ENCODE measurements at regions not wholly inside any gene's neighbourhood (a gene's known extent, or its start where the extent isn't known, plus 50 kb on each side); places are given as distances from the start of the nearest gene placed in this dataset.
"Not testable (repeated sequence)": the region's sequence is repeated elsewhere in the genome, so short reads cannot be mapped to it uniquely, and the experiment has no call there.

DNA sequence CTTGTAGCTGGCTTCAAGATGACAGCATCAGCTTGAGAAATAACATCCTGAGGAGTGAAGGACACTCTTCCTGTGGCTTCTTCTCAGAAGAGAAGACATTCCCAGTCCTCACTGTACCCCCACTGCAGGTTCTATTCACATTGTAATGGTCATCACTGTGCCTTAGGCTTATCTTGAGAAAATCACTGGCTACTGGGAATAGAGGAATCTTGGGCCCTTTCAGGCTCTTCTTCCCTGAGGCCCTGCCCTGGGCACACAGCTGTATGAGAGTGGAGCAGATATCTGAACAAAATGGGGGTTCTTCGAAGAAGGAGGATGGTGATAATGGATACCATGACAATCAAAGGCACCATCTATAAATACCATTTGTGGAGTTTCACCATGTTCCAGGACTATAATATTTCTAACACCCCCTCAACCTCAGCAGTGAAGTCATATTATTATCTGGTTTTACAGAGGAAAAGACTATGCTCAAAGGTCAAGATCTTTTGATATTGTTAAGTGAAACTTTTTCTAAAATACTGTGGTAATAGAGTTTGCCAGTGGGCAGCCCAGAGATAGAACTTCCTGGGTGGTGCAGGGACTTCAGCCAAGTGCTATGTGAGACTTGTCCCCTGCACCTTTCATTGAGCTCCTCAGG lies 143.1 kb upstream of the KCNE2 start:
- DNase-seq: no peak

DNA sequence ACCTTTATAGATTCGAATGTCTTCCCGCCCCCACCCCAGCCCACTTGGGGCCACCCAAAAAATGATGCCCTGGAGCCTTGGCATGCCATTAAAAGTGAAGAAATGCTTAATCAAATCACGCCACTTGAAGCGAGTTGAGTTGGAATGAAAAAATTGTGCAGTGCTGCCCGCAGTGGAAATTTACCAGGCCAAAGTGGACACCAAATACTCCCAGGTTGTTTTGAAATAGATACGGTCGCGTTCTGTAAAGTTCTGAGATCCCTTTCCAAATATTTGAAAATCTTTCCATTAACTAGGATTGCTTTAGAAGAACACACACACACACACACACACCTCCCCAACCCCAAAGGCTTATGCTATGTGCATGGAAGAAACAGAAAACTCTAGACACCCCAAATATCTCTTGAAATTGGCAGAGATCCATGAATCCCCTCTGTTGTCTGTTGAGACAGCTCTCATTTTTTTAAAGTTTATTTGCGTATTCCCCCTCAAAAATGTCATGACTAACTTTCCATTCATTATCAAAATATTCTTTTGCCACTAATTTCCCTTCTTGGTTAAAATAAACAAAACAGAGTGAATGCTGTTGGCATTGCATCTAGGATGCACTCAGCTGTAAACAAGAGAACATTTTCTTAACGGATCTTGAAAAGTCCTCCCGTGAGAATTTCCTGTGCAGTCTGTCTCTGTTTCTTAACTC lies 142.3 kb upstream of the KCNE2 start:
- DNase-seq: no peak

DNA sequence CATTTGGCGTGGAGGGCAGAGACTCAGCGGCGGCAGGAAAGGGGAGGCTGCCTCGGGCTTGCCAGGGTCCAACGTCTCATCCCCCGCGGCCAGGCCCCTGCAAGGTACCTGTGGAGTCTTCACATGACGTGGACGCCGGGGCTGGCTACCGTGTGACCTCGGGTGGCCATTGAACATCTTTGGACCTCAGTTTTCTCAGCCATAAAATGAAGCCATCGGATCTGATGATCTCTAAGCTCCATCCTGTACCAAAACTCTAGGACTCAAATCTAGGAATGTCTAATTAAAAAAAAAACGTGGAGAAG lies 141.8 kb upstream of the KCNE2 start:
- DNase-seq: no peak

DNA sequence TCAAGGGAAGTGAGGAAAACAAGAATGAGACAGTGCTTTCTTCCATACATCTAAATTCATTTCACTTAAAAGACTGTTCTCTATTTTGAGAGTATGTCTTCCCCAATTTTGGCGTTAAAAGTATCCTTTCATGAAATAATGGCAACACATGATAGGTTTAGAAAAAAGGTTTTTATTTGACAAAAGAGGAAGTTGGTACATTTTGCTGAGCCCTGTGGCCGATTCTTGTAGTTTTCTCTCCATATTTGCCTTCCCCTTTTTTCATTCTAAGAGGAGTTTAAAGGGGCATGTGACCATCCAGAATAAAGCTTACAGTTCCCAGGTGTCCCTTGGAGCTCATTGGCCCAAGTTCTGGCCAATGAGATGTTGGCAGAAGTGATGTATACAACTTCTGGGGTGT lies 140.4 kb upstream of the KCNE2 start:
- DNase-seq: no peak

DNA sequence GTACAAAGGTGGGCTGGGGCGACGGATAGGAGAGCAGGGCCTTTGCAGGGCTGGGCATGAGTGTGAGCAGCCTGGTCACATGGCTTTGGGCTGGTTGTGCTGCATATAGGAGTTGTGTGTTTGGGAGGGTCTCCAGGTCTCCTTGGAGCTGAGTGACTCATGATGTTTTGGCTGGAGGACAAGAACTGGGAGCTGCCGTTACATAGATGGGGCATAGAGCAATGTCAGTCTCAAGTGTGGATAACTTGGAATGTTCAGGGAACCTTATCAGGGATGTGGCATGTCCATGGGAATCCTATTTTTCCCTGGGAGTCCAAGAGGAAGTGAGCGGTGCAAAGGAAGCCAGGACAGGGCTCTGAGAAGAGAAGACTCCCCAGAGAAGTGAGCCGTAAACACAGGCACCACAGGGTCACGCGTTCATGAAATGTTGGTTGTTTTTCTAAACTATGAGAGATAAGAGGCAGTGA lies 136.4 kb upstream of the KCNE2 start:
- no peak for DNase-seq

DNA sequence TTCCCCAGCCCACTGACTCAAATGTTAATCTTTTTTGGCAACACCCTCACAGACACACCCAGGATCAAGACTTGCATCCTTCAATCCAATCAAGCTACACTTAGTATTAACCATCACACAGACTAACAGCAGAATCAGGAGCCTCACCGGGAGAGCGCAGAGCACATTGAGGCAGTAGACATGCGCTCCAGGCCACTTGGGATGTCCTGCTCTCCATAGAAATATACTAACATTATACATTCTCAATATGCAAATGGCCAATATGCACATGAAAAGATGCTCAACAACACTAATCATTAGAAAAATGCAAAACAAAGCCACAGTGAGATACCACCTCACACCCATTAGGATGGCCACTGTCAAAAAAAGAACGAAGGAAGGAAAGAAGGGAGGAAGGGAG lies 135.0 kb upstream of the KCNE2 start:
- DNase-seq: no peak

DNA sequence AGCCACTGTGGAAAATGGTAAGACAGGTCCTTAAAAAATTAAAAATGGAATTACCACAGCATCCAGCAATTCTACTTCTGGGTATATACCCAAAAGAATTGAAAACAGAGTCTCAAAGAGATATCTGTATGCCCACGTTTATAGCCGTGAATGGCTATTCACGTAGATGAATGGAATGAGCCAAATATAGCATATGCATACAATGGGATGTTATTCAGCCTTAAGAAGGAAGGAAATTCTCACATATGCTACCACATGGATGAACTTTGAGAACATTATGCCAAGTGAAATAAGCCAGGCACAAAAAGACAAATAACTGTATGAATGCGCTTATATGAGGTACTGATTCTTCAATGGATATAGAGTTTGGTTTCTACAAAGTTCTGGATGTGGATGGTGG lies 134.5 kb upstream of the KCNE2 start:
- no peak for DNase-seq

DNA sequence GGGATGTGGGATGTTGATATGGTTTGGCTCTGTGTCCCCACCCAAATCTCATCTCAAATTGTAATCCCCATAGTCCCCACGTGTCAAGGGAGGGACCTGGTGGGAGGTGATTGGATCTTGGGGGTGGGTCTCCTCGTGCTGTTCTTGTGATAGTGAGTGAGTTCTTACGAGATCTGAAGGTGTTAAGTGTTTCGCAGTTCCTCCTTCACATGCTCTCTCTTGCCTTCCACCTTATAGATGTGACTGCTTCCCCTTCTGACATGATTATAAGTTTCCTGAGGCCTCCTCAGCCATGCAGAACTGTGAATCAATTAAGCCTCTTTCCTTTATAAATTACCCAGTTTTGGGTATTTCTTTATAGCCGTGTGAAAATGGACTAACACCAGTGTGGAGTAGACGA lies 130.1 kb upstream of the KCNE2 start:
- DNase-seq: not testable (repeated sequence)

DNA sequence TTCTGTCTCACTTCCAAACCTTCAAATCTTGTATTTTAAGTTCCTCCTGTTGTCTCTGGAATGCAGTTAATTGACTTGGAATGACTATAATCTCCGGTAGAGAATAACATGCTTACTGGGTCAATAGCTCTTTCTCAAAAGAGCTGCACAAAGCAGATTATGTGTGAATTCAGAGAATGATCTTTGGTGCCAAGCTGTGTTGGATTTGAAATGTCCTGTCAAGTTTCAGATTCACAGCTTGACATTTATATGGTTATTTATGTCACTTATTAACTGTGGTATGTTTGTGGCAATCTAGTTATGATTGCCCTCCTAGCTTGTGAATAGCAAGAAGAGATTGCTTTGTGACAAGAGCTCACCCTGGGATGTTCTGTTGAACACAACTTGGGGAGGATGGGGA lies 128.3 kb upstream of the KCNE2 start:
- no peak for DNase-seq

DNA sequence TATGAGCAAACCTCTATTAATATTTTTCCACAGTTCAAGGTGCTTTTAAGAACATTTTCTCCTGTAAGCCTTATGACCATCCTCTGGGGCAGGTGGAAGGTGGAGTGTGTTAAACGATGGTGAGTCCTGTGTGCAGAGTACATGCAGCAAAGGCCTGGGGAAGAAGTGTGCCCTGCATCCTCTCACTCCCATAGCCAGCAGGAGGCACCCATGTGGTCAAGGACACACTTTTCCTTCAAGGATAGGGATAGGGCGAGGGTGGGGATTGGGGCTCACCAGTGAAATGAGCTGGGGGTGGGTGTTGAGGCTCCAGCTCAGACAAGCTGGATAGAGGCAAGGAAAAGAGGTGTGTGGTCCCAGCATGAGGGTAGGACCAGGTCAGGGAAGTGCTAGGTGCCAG lies 120.8 kb upstream of the KCNE2 start:
- no peak for DNase-seq

DNA sequence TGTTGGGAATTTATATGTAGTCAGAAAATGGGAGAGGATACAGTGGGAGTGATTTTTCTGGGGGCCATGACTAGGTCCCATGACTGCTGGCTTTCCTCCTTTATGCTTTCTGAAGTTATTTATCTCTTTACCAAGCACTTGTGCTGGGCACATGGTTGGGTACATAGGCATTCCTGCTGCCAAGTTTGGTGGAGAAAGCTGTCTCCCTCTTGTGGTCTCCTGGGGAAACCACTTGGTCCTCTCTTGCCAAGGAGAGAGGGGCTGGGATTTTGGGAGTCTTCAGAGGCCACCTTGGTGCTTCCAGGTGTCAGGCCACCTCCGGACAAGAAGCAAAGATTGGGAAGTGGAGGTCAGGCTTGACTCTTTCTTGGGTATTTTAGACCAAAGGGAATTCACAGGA lies 120.2 kb upstream of the KCNE2 start:
- no peak for DNase-seq

DNA sequence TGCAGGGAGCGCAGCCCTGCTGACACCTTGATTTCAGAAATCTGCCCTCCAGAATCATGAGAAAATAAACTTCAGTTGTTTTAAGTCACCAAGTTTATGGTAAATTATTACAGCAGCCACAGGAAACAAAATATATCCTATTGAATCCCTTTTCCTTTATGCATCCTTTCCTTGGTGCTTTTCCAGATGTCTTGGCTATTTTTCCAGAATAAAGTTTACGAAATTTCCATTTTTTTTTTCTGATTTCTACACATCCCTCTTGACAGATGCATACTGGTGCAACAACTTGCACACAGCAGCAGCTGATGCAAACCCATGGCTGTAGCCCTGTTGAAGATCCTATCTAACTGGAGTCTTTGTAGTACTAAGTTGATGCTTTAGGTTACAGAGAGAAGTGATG lies 111.1 kb upstream of the KCNE2 start:
- DNase-seq: no peak

DNA sequence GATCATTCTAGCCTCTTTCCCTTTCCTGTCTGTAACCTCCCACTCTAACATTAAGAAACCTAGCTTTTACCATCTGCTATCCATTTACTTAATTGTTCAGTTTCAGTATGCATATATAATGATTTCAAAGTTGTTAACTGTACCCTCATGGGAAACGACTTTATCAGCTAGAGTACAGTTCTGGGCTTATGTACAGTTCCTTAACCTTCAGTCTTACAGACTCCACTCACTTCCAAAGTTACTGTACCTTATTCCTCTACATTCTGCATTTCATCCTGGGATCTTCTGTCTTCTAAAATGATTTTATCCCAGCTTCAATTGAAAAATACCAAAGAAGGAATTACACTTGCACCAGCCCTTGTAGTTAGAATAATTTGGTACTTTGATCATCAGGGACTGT lies 108.7 kb upstream of the KCNE2 start:
- no peak for DNase-seq

DNA sequence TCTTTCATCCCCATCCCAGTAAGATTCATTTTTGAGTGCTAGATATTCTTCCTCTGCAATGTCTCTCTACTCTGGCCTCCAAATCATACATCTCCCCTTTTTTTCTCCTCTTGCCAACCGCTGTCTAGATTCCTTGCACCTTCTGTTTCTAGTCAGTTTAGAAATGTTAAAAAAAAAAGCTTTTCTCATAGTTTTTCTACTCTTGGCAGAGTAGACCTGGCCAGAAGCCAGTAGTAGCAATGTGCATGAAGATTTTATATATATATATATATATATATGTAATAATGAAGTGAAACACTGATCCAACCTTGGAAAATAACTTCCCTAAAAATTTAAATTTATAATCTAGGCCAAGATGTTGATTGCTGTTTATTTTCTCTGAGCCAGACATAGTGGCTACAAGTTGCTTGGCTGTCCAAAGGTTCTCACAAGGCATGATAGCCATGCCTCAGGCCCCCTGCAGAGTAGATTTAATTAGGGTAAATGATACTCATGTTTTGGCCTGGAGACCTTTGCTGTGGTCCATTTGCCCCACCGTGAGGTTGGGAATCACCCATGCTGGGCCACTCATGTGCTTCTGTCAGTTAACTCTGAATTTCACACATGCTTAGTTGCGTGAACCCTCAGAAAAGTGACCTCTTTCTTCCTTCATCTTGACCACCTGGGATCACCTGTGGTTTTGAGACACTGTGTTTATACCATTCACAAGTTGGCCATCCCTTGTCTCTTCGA lies 103.4 kb upstream of the KCNE2 start:
- no peak for DNase-seq

DNA sequence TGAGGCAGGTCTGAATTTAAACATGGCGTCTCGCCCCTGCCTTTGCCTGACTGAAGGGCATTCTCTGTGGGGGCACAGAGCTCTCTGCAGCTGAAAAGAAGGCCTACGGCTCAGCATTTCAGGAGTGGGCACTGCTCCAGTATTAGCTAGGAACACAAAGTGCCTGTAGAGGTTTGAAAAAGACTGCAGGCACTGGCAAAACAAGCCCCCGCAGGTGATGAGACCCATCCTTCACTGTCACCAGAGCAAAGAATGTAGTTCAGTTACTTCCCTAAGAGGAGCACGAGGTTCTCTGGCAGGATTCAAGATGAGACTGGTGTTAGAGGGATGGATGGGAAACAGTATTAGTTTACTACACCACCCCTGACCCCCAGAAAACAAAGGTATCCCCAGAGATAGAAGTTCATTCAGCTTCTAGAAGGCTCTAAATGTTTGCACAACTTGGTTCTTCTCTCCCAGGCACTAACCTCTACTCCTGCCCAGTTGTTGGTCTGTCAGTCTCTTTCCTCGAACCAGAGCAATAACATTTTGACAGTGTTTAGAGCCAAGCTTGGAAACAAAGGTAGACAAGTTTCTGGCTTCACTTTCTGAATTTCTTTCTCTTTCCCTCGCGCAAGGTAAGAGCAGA lies 101.9 kb upstream of the KCNE2 start:
- DNase-seq: no peak

DNA sequence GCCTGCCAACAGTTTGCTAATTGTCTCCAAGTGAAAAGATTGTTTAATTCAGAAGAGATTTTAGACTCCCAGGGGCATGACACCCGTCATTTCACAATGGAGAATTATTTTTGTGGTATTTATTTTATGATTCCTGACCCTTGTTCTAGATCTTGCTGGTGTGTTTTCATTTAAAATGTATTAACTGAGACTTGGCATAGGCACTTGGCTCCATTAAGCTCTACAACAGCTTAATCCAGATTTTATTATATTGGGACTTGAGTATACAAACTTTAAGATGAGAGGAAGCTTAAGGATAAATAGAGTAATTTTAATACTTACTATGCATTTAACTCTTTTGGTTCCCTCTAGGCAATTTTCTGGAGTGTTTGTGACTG lies 101.3 kb upstream of the KCNE2 start:
- no peak for DNase-seq

DNA sequence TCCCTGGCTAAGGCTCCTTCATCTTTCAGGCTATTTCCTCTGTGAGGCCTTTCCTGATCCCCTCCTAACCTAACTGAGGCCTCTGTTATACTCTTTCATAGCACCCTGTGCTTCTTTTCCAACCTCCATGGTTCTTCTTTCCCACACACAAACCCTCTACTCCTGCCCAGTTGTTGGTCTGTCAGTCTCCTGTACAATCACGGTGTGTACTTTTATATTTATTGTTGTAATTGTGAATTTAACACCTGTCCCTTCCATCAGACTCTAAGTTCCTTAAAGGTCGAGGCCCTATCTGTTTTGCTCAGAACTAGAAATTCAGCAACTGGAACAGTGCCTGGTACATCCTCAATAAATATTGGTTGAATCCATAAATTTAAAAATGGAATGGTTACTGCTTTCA lies 100.2 kb upstream of the KCNE2 start:
- no peak for DNase-seq

DNA sequence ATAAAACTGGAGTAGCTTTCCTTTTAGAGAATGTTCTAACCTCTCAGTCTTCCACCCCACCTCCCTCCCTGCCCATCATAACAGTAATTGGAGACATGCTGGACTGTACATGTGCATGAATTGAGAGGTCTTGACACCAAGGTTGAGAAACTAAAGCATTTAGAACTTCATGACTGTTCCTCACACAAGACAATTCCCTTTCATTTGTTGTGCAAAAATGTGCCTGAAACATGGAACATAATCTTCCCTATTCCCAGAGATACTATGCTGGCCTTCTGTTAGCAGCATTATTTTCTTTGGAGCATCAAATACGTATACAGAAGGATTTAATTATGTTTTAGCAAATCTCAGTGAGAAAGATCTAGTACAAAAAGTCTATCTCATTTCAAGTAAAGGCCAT lies 97.5 kb upstream of the KCNE2 start:
- no peak for DNase-seq

DNA sequence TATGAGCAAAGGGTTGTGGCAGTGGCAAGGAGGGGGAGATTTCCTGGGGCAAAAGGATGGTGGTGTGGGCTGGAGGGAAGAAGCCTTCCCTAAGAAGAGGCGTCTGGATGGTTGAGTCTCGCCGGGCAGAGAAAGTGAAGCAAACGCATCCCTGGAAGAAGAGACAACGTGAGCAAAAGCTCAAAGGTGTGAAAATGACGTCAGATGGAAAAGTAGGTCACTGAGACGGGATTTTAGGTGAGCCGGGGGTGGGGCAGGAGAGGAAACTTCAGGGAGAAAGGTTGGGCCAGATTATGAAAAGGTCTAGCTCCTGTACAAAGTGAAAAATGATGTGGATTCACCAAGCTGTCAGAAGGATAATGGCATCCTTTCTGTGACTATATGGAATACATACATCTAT lies 95.3 kb upstream of the KCNE2 start:
- DNase-seq: no peak

DNA sequence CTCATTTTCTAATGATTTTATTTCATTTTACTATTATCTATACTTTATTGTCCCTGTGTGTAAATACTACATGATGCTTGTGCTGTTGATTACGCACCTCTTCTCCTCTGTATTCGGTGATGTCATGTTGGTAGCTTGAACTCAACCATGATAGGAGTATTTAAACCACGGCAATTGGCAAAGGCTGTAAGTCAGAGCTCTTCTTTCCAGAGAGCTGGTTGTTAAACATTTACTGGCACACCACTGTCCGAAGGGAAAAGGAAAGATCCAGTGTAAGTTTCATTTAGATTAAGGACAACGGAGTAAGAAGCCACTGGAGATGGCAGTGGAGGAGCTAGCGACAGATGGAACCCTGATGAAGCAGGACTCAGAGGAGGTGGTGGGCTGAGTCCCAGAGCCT lies 93.4 kb upstream of the KCNE2 start:
- DNase-seq: no peak

DNA sequence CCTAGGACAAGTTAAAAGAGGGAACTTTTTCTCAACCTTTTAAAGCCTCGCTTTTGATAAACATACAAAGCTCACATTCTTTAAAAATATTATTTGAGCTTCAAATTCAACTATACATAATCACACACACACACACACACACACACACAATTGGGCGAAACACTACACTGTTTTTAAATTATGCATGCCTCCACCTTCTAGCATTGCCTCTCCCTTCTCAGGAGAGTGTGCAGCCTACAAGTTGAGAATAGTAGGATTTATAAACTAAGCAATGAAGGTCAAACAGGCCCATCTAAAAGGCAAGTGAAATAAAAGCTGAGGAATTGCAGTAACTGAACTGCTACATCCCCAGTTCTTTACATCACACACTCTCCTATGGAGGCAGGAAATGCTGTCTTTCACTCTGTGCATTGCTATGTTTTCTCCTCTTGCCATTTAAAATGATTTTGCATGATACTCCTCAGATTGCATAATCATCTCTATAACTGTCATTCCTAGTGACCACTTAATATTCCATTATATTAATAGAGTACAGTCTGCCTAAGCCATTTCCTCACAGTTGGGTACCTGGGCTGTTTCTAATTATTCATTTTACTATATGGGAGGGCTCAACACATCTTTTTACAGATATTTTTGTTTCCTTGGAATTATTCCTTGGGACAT lies 92.5 kb upstream of the KCNE2 start:
- no peak for DNase-seq

DNA sequence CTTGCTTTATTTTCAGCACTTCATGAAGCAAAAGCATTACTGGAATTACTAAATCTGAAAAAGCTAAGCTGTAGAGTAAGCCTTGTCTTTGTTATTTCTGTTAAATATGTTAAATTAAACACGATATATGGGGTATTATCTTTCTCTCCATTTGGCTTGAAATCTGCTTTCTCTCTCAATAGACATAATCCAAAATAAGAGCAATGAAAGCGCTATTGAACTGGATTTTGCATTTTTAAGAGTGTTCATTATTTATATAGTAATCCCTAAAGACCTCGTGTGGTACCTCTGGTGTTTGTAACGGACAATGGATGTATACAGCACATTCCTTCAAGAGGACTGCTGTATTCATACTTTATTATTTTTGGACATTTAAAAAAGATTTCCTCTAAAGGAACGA lies 91.5 kb upstream of the KCNE2 start:
- no peak for DNase-seq

DNA sequence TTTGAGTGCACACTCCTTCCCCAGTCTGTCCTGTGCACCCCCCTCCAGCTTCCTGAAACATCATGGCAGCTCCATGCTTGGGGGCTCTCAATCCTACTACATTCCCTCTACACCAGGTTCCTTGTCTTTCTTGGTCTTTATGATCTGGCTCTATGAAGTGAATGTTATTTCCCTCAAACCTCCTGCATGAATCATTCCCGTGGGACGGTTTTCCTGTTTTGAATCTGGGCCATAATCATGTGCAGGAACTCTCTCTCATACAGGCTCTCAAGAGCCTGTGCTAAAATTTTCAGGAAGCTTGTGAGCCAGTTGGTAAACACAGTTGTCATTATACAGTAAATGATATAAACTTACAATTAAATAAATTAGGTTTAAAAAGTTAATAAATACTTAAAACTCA lies 89.8 kb upstream of the KCNE2 start:
- DNase-seq: no peak

All from NCI-H774 (cell line).